Sciatic nerve (tissue), 2 donors: ENCODE measurements at regions not wholly inside any gene's neighbourhood (a gene's known extent, or its start where the extent isn't known, plus 50 kb on each side); places are given as distances from the start of the nearest gene placed in this dataset.

Experiments used
- ATAC-seq: fragments of 200-7000 bp; cut with Tn5 transposase; one replicate; pipeline ENCODE4 v1.9.1; 2020; ENCODE audit warnings: mild to moderate bottlenecking, moderate library complexity
- DNase-seq: peaks from one replicate; pipeline ENCODE4 v3.0.0-alpha.2; 2020; ENCODE audit warnings: low spot score
- intact Hi-C: fragments of 100-400 bp; cut with DNase I; formaldehyde crosslinking; loops from one replicate; pipeline ENCODE4 v1.14.2; 2022
- donor health status: DM: no; HTN: no; CAD: no.
- donor health status: DM: no; HTN: no; CAD: no.

GRCh38 chr6:62362097-62362496 lies 76.1 kb upstream of the KHDRBS2 start:
- intact Hi-C loops = no loop called here
- DNase-seq = no peak
- no peak for ATAC-seq

- DNase-seq (no peak), ATAC-seq (no peak)
- intact Hi-C loops = no loop called here
These were observed 71.8 kb upstream of the KHDRBS2 start for GRCh38 chr6:62357835-62358234.

GRCh38 chr6:62354261-62354660 lies 68.2 kb upstream of the KHDRBS2 start:
- intact Hi-C loops = no loop called here
- ATAC-seq = no peak

GRCh38 chr6:62345962-62346689 lies 60.1 kb upstream of the KHDRBS2 start:
- DNase-seq (peak; percentile 17), ATAC-seq (no peak)

More at GRCh38 chr6:62354261-62354660, 68.2 kb upstream of the KHDRBS2 start:
- DNase-seq = no peak

GRCh38 chr6:62345446-62345845 lies 59.4 kb upstream of the KHDRBS2 start:
- DNase-seq = no peak
- peak; percentile 22 for ATAC-seq
- intact Hi-C loops = no loop called here

More at GRCh38 chr6:62345962-62346689, 60.1 kb upstream of the KHDRBS2 start:
- intact Hi-C loops = no loop called here

- ATAC-seq = no peak
- no peak for DNase-seq
- intact Hi-C loops = no loop called here
These were observed 58.8 kb upstream of the KHDRBS2 start for GRCh38 chr6:62344850-62345249.

GRCh38 chr6:62338477-62338876 lies 52.5 kb upstream of the KHDRBS2 start:
- no peak for DNase-seq
- intact Hi-C loops = no loop called here
- ATAC-seq = peak; percentile 22
